H1 (cell line): ENCODE measurements at regions not wholly inside any gene's neighbourhood (a gene's known extent, or its start where the extent isn't known, plus 50 kb on each side); places are given as distances from the start of the nearest gene placed in this dataset.

Source experiments
- BCL11A ChIP-seq, 2 experiments: IDR thresholded peaks; one replicate each; pipeline ENCODE4 v1.6.1; 2011; ENCODE audit warnings: low read depth in 2 of 2, low read length in 2 of 2, mild to moderate bottlenecking in 2 of 2
- EP300 ChIP-seq, 2 experiments: IDR thresholded peaks; 1 replicate in 1 of 2; 2 replicates in 1 of 2; pipeline ENCODE4 v1.6.1; 2011 to 2012; ENCODE audit warnings: low read depth in 2 of 2, low read length in 2 of 2, mild to moderate bottlenecking in 2 of 2, borderline replicate concordance in 1 of 2, inconsistent platforms in 1 of 2, moderate library complexity in 1 of 2
- EZH2 ChIP-seq: fragments of 200-600 bp; sonication (generic); IDR thresholded peaks from 2 replicates; pipeline ENCODE4 v1.7.1; 2012; ENCODE audit warnings: low read depth, mild to moderate bottlenecking, moderate library complexity, low read length, inconsistent platforms; ENCODE audit not compliant: severe bottlenecking
- JUND ChIP-seq: IDR thresholded peaks from 2 replicates; pipeline ENCODE4 v1.6.1; 2011; ENCODE audit warnings: mild to moderate bottlenecking, improper control_type of control experiment, low read length
- MAX ChIP-seq: IDR thresholded peaks from 2 replicates; pipeline ENCODE4 v1.6.1; 2012; ENCODE audit warnings: inconsistent platforms
- POLR2A ChIP-seq, 2 experiments: IDR thresholded peaks; 1 replicate in 1 of 2; 2 replicates in 1 of 2; pipeline ENCODE4 v1.6.1; 2011; ENCODE audit warnings: low read depth in 2 of 2, low read length in 2 of 2, mild to moderate bottlenecking in 2 of 2; ENCODE audit errors: control extremely low read depth in 1 of 2
- POLR2AphosphoS5 ChIP-seq: IDR thresholded peaks from 2 replicates; pipeline ENCODE4 v1.6.1; 2011; ENCODE audit warnings: low read depth, low read length
- SIN3A ChIP-seq, 2 experiments: IDR thresholded peaks in 1 of 2; conservative IDR thresholded peaks in 1 of 2; 2 replicates each; pipeline ENCODE4 v1.6.1; 2011 to 2012; ENCODE audit warnings: low read length in 2 of 2, improper control_type of control experiment in 1 of 2, low read depth in 1 of 2, mild to moderate bottlenecking in 1 of 2
- SP1 ChIP-seq: IDR thresholded peaks from 2 replicates; pipeline ENCODE4 v1.6.1; 2011; ENCODE audit warnings: low read depth, low read length
- YY1 ChIP-seq: IDR thresholded peaks from 2 replicates; pipeline ENCODE4 v1.6.1; 2011; ENCODE audit warnings: low read depth, mild to moderate bottlenecking, low read length
- TF ChIP-seq, protein P1 (sequence below), 3 experiments: IDR thresholded peaks; 1 replicate in 2 of 3; 2 replicates in 1 of 3; pipeline versions ENCODE4 v1.5.1 to v1.6.1; 2011; ENCODE audit warnings: low read length in 3 of 3, mild to moderate bottlenecking in 3 of 3, inconsistent platforms in 2 of 3, low read depth in 1 of 3, moderate library complexity in 1 of 3; ENCODE audit not compliant: insufficient read depth in 1 of 3; ENCODE audit errors: control extremely low read depth in 1 of 3

DNA sequence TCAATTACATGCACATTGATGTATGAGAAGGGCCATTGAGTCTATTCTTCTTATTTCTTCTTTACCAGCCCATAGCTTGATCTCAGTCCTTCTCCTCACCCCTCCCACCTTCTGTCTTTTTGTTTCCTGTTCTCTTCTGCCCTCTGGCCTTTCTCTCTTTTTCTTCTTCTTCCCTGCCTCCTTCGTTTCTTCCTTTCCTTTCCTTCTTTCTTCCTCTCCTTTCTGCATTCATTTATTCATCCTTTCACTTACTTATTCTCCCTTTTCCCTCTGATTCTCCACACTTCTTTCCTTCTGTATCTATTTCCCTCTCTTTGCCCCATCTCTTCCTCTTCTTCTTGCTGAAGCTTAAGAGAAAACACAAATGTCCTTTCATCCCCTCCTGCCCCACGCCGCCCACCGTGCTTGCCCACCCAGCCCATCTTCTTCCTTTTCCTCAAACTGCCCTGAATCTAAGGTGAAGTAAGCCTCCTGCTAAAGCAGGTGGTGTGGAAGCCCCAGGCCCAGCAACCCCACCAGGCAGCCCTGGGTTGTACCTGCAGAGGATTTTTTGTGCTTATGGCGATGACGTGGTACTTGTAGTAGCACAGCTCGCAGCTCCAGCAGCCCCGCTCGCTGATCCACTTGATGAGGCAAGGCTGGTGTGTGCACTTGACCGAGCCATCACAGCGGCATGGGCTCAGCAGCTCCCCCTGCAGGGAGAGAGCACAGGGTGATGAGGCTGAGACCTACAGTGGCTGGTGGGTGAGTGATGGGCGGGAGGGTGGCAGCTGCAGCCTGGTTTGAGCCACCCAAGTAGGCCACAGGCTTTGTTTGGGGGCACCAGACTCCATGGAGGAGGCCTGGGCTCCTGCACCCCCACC, 89.0 kb downstream of the MARCHF4 start:
- TF ChIP-seq MAX = peak; percentile 62
- TF ChIP-seq POLR2AphosphoS5 = no peak
- TF ChIP-seq SP1 = no peak
- no peak for TF ChIP-seq EP300 (IDR thresholded peaks at IDR 0.05; ENCODE audit: borderline replicate concordance in 1 of 2, low read depth in 2 of 2, low read length in 2 of 2)
- TF ChIP-seq BCL11A (IDR thresholded peaks at IDR 0.05; ENCODE audit: low read depth in 2 of 2, low read length in 2 of 2) = no peak
- TF ChIP-seq POLR2A (IDR thresholded peaks at IDR 0.05; ENCODE audit: control extremely low read depth in 1 of 2, low read depth in 2 of 2, low read length in 2 of 2) = no peak
- TF ChIP-seq, protein P1, sequence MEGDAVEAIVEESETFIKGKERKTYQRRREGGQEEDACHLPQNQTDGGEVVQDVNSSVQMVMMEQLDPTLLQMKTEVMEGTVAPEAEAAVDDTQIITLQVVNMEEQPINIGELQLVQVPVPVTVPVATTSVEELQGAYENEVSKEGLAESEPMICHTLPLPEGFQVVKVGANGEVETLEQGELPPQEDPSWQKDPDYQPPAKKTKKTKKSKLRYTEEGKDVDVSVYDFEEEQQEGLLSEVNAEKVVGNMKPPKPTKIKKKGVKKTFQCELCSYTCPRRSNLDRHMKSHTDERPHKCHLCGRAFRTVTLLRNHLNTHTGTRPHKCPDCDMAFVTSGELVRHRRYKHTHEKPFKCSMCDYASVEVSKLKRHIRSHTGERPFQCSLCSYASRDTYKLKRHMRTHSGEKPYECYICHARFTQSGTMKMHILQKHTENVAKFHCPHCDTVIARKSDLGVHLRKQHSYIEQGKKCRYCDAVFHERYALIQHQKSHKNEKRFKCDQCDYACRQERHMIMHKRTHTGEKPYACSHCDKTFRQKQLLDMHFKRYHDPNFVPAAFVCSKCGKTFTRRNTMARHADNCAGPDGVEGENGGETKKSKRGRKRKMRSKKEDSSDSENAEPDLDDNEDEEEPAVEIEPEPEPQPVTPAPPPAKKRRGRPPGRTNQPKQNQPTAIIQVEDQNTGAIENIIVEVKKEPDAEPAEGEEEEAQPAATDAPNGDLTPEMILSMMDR (IDR thresholded peaks at IDR 0.05; ENCODE audit: control extremely low read depth in 1 of 3, insufficient read depth in 1 of 3, low read depth in 1 of 3, low read length in 3 of 3) = peak; percentile 88 to 100 (median 99)
- TF ChIP-seq YY1 = peak; percentile 41; the same call in 1 of the 2 replicates
- peak; percentile 62 for TF ChIP-seq JUND
- TF ChIP-seq SIN3A (conservative IDR thresholded peaks at IDR 0.05 in 1 of 2, IDR thresholded peaks at IDR 0.05 in 1 of 2; ENCODE audit: low read depth in 1 of 2, low read length in 2 of 2) = no peak
- no peak for TF ChIP-seq EZH2
